ENCODE measurements at regions not wholly inside any gene's neighbourhood (a gene's known extent, or its start where the extent isn't known, plus 50 kb on each side); places are given as distances from the start of the nearest gene placed in this dataset.

DNA sequence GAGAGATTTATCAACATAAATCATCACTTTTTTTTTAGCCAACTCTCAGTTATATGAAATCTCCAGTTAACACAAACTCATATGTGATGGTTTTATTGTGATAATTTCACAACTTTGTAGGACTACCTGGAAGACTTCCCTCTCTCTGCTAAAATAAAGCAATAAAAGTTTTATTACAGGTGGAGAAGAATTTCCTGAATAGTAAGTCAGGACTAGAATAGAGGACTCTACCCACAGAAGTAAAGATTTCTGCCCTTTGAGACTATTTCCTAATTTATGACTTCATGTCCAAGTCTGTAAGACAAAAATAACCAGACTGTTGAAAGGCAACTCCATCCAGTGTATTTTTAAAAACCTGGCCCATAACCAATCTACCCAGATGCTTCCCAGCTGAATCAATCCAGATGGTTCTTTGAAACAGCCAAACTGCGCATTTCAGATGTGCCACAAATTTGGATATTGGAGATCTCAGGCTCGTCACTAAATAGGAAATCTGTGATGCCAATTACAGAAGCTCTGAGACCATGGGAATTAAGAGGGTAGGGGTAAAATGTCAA lies 234.0 kb upstream of the NMUR2 start:
- no peak for TF ChIP-seq EP300 (IDR thresholded peaks at IDR 0.05)
- TF ChIP-seq, protein P1, sequence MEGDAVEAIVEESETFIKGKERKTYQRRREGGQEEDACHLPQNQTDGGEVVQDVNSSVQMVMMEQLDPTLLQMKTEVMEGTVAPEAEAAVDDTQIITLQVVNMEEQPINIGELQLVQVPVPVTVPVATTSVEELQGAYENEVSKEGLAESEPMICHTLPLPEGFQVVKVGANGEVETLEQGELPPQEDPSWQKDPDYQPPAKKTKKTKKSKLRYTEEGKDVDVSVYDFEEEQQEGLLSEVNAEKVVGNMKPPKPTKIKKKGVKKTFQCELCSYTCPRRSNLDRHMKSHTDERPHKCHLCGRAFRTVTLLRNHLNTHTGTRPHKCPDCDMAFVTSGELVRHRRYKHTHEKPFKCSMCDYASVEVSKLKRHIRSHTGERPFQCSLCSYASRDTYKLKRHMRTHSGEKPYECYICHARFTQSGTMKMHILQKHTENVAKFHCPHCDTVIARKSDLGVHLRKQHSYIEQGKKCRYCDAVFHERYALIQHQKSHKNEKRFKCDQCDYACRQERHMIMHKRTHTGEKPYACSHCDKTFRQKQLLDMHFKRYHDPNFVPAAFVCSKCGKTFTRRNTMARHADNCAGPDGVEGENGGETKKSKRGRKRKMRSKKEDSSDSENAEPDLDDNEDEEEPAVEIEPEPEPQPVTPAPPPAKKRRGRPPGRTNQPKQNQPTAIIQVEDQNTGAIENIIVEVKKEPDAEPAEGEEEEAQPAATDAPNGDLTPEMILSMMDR (IDR thresholded peaks at IDR 0.05): no peak

All from sigmoid colon (tissue), 4 donors.